IMR-90 (cell line): ENCODE measurements at regions not wholly inside any gene's neighbourhood (a gene's known extent, or its start where the extent isn't known, plus 50 kb on each side); places are given as distances from the start of the nearest gene placed in this dataset.

ENCODE experiments used
- ATAC-seq: fragments of 200-7000 bp; cut with Tn5 transposase; 2 replicates; pipeline ENCODE4 v1.9.1; 2020; ENCODE audit warnings: low read depth, mild to moderate bottlenecking, moderate library complexity
- BruUV-seq: library from RNA; stranded (reverse); fragments of 400-500 nt; replicated peaks from 2 replicates; lab custom pipeline; 2021; lab: Mats Ljungman, UMichigan
- CTCF ChIA-PET: fragments of 300-600 bp; formaldehyde crosslinking; extraction: SDS; loops from one replicate; lab custom pipeline; 2021; ENCODE audit warnings: antibody characterized with exemption; lab: Yijun Ruan, JAX
- POLR2A ChIA-PET: fragments of 300-600 bp; sonication (Branson Sonifier 250); formaldehyde crosslinking; loops from one replicate; lab custom pipeline; 2022; ENCODE audit warnings: antibody characterized with exemption; ENCODE audit not compliant: unreplicated experiment; lab: Charles Lee
- DNase-seq: peaks from one replicate; pipeline ENCODE4 v3.0.0; 2013
- H2AFZ ChIP-seq: replicated peaks from 2 replicates; pipeline ENCODE3; 2013; ENCODE audit warnings: low read length, mild to moderate bottlenecking; ENCODE audit not compliant: poor library complexity
- H2AK5ac ChIP-seq: 2 replicates; pipeline ENCODE4 v1.6.1; 2013; ENCODE audit warnings: low read depth, low read length, inconsistent platforms
- H2AK9ac ChIP-seq: replicated peaks from 2 replicates; pipeline ENCODE3; 2013; ENCODE audit warnings: mild to moderate bottlenecking, low read depth, low read length, moderate library complexity; ENCODE audit not compliant: poor library complexity
- H2BK120ac ChIP-seq: 2 replicates; pipeline ENCODE4 v1.6.1; 2013; ENCODE audit warnings: low read depth, low read length, inconsistent platforms
- H2BK15ac ChIP-seq: 3 replicates; pipeline ENCODE4 v1.6.1; 2013; ENCODE audit warnings: low read depth, low read length, inconsistent platforms
- H2BK20ac ChIP-seq: 2 replicates; pipeline ENCODE4 v1.6.1; 2013; ENCODE audit warnings: low read depth, mild to moderate bottlenecking, inconsistent platforms, low read length, moderate library complexity
- H2BK5ac ChIP-seq: 2 replicates; pipeline ENCODE4 v1.6.1; 2013; ENCODE audit warnings: mild to moderate bottlenecking, low read depth, low read length, inconsistent platforms; ENCODE audit not compliant: poor library complexity, severe bottlenecking
- H3K14ac ChIP-seq: replicated peaks from 2 replicates; pipeline ENCODE4 v1.6.1; 2013; ENCODE audit warnings: low read depth, low read length, inconsistent platforms
- H3K18ac ChIP-seq: 2 replicates; pipeline ENCODE4 v1.6.1; 2013; ENCODE audit warnings: low read depth, low read length, control low read depth
- H3K23ac ChIP-seq: 2 replicates; pipeline ENCODE4 v1.6.1; 2013; ENCODE audit warnings: low read depth, low read length, inconsistent platforms
- H3K27ac ChIP-seq: 2 replicates; pipeline ENCODE4 v1.5.1; 2013; ENCODE audit warnings: mild to moderate bottlenecking, control low read depth, low read length; ENCODE audit not compliant: insufficient read depth
- H3K27me3 ChIP-seq: 2 replicates; pipeline ENCODE4 v1.6.1; 2013; ENCODE audit warnings: low read length; ENCODE audit not compliant: control insufficient read depth, insufficient read depth
- H3K36me3 ChIP-seq: 2 replicates; pipeline ENCODE4 v1.6.1; 2013; ENCODE audit warnings: low read length, mixed read lengths; ENCODE audit not compliant: control insufficient read depth, insufficient read depth
- H3K4ac ChIP-seq: 2 replicates; pipeline ENCODE4 v1.6.1; 2013; ENCODE audit warnings: low read depth, low read length, inconsistent platforms
- H3K4me1 ChIP-seq: 2 replicates; pipeline ENCODE4 v1.6.1; 2013; ENCODE audit warnings: low read length, mixed read lengths; ENCODE audit not compliant: control insufficient read depth, insufficient read depth
- H3K4me2 ChIP-seq: 2 replicates; pipeline ENCODE4 v1.6.1; 2013; ENCODE audit warnings: low read depth, mild to moderate bottlenecking, control low read depth, low read length, moderate library complexity
- H3K4me3 ChIP-seq: 2 replicates; pipeline ENCODE4 v1.5.1; 2013; ENCODE audit warnings: low read depth, mild to moderate bottlenecking, control low read depth, low read length, moderate library complexity; ENCODE audit not compliant: insufficient read depth
- H3K56ac ChIP-seq: 2 replicates; pipeline ENCODE4 v1.6.1; 2013; ENCODE audit warnings: low read length, inconsistent platforms; ENCODE audit not compliant: insufficient read depth; ENCODE audit errors: extremely low read depth
- H3K79me1 ChIP-seq, 2 experiments: 2 replicates each; pipeline ENCODE4 v1.6.1; 2013; ENCODE audit warnings: low read length in 2 of 2, inconsistent platforms in 1 of 2, low read depth in 1 of 2
- H3K9ac ChIP-seq: 2 replicates; pipeline ENCODE4 v1.6.1; 2013; ENCODE audit warnings: low read depth, low read length, control low read depth
- H3K9me1 ChIP-seq: 2 replicates; pipeline ENCODE4 v1.6.1; 2013; ENCODE audit warnings: low read length, inconsistent platforms; ENCODE audit not compliant: insufficient read depth
- H3K9me3 ChIP-seq: 2 replicates; pipeline ENCODE4 v1.6.1; 2013; ENCODE audit warnings: low read length; ENCODE audit not compliant: control insufficient read depth, insufficient read depth
- H4K20me1 ChIP-seq: 2 replicates; pipeline ENCODE4 v1.6.1; 2013; ENCODE audit warnings: low read length, inconsistent platforms; ENCODE audit not compliant: insufficient read depth
- H4K5ac ChIP-seq: 2 replicates; pipeline ENCODE4 v1.6.1; 2013; ENCODE audit warnings: mild to moderate bottlenecking, low read depth, low read length, control low read depth
- H4K8ac ChIP-seq, 2 experiments: 2 replicates each; pipeline ENCODE4 v1.6.1; 2013; ENCODE audit warnings: low read depth in 2 of 2, low read length in 2 of 2, control low read depth in 1 of 2, inconsistent platforms in 1 of 2
- H4K91ac ChIP-seq: 2 replicates; pipeline ENCODE4 v1.6.1; 2013; ENCODE audit warnings: low read depth, low read length, inconsistent platforms; ENCODE audit not compliant: insufficient read depth
- CEBPB ChIP-seq: IDR thresholded peaks from 2 replicates; pipeline ENCODE4 v1.6.1; 2012; ENCODE audit warnings: low read depth, low read length, improper control_type of control experiment
- CHD1 ChIP-seq: IDR thresholded peaks from 2 replicates; pipeline ENCODE4 v1.6.1; 2012; ENCODE audit warnings: low read depth, low read length, improper control_type of control experiment
- MAFK ChIP-seq: IDR thresholded peaks from 2 replicates; pipeline ENCODE4 v1.6.1; 2012; ENCODE audit warnings: low read depth, low read length, improper control_type of control experiment
- MAZ ChIP-seq: IDR thresholded peaks from 2 replicates; pipeline ENCODE4 v1.6.1; 2012; ENCODE audit warnings: low read depth, mild to moderate bottlenecking, low read length, improper control_type of control experiment, moderate library complexity, borderline replicate concordance
- MXI1 ChIP-seq: IDR thresholded peaks from 2 replicates; pipeline ENCODE4 v1.6.1; 2012; ENCODE audit warnings: low read depth, mild to moderate bottlenecking, low read length, moderate library complexity, borderline replicate concordance
- POLR2A ChIP-seq: IDR thresholded peaks from 2 replicates; pipeline ENCODE4 v1.6.1; 2012; ENCODE audit warnings: mild to moderate bottlenecking, low read depth, low read length
- RCOR1 ChIP-seq: IDR thresholded peaks from 2 replicates; pipeline ENCODE4 v1.6.1; 2012; ENCODE audit warnings: mild to moderate bottlenecking, low read length, improper control_type of control experiment; ENCODE audit not compliant: insufficient replicate concordance
- SMC3 ChIP-seq: fragments of 150-350 bp; IDR thresholded peaks from 2 replicates; pipeline ENCODE4 v1.6.1; 2016; ENCODE audit warnings: low read depth, mild to moderate bottlenecking, antibody characterized with exemption, low read length, moderate library complexity
- WGBS, 2 experiments: methylation state at CpG; one replicate each; pipeline versions ENCODE4 v1.1.5 to v1.1.7; 2013; ENCODE audit warnings: missing lambda C conversion rate in 2 of 2; ENCODE audit not compliant: insufficient read length in 1 of 2; ENCODE audit errors: extremely low coverage in 2 of 2; 5-methylcytosine and 5-hydroxymethylcytosine counted together
- dilution Hi-C: fragments of 300-500 bp; cut with HindIII; formaldehyde crosslinking; loops from one replicate; pipeline ENCODE4 v1.14.3; 2018; ENCODE audit warnings: low sequenced_read_pairs; ENCODE audit not compliant: unreplicated experiment
- in situ Hi-C: fragments of 300-500 bp; cut with MboI; formaldehyde crosslinking; loops from 3 replicates; pipeline ENCODE4 v1.14.3; 2019; ENCODE audit warnings: low sequenced_read_pairs, inconsistent platforms, mixed read lengths
- intact Hi-C: fragments of 100-400 bp; cut with micrococcal nuclease; formaldehyde crosslinking; loops from 2 replicates; pipeline ENCODE4 v1.10.0; 2022
- TF ChIP-seq, protein P1 (sequence below): fragments of 150-350 bp; IDR thresholded peaks from 2 replicates; pipeline ENCODE4 v1.6.1; 2017; ENCODE audit warnings: mild to moderate bottlenecking, antibody characterized with exemption, low read length, low read depth
- TF ChIP-seq, protein P2 (sequence below): fragments of 150-350 bp; IDR thresholded peaks from 2 replicates; pipeline ENCODE4 v1.6.1; 2016; ENCODE audit warnings: low read depth, mild to moderate bottlenecking, low read length, moderate library complexity, borderline replicate concordance
- TF ChIP-seq, protein P3 (sequence below): conservative IDR thresholded peaks from 2 replicates; pipeline ENCODE4 v1.5.1; 2012; ENCODE audit warnings: mild to moderate bottlenecking, low read depth, low read length, improper control_type of control experiment

DNA sequence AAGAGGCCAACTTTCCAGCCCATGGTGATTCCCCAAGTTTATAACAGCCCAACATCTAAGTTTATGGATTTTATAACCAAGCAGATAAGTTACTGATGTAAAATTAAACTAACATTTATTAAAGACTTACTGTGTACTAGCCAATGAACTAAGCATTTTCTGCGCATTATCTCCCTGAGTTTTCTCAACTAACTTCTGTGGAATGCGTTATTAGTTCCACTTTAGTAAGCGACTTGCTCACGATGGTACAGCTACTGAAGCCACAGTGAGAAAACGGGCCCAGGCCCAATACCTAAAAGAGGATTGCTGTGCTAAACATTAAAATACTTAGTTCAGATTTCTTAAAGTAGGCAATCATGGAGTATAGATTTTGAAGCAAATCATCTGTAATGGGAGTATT is 61.0 kb downstream of the ZBTB18 start:
- in situ Hi-C loops (no loop called here), intact Hi-C loops (no loop called here), dilution Hi-C loops (no loop called here)
- ChIA-PET POLR2A (no interaction called here), CTCF (no interaction called here)
- Histone ChIP-seq H2AFZ (no peak overlapping the region), H3K9me3 (no peaks in the 10 kb centered on the region), H3K56ac (no peak overlapping the region), H2AK5ac (no peak overlapping the region; the same call in 1 of the 2 replicates), H4K5ac (no peak overlapping the region), H3K18ac (0 out of 2 replicates have a peak overlapping the region, but pooled peaks have one; percentile 30), H3K9ac (no peak overlapping the region), H3K23ac (no peak overlapping the region), H4K91ac (no peak overlapping the region), H2BK15ac (no peak overlapping the region), H3K4me3 (no peak overlapping the region), H3K4me2 (no peak overlapping the region), H2BK20ac (no peak overlapping the region; the same call in 1 of the 2 replicates), H4K8ac (no peak overlapping the region), H3K4ac (0 out of 2 replicates have a peak overlapping the region, but pooled peaks have one; percentile 2), H3K4me1 (no peaks in the 10 kb centered on the region), H3K27me3 (no peaks in the 10 kb centered on the region; the same call in 1 of the 2 replicates), H3K9me1 (no peaks in the 10 kb centered on the region), H3K79me1 (no peaks in the 10 kb centered on the region), H3K36me3 (no peaks in the 10 kb centered on the region), H2AK9ac (no peak overlapping the region), H2BK120ac (peak overlapping the region; percentile 11; the same call in 1 of the 2 replicates), H4K20me1 (no peaks in the 10 kb centered on the region), H3K14ac (no peak overlapping the region), H2BK5ac (no peak overlapping the region), H3K27ac (no peak overlapping the region)
- ATAC-seq (no peak), DNase-seq (no peak)
- BruUV-seq, result no TSS peak
- WGBS, 2 experiments, result no CpG with 5 or more reads among the region's 5 CpGs
- TF ChIP-seq MAZ (no peak), SMC3 (no peak), MXI1 (no peak), CEBPB (no peak), POLR2A (no peak), MAFK (no peak), RCOR1 (no peak), CHD1 (no peak)
- TF ChIP-seq, protein P1, sequence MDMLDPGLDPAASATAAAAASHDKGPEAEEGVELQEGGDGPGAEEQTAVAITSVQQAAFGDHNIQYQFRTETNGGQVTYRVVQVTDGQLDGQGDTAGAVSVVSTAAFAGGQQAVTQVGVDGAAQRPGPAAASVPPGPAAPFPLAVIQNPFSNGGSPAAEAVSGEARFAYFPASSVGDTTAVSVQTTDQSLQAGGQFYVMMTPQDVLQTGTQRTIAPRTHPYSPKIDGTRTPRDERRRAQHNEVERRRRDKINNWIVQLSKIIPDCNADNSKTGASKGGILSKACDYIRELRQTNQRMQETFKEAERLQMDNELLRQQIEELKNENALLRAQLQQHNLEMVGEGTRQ, result no peak
- TF ChIP-seq, protein P2, sequence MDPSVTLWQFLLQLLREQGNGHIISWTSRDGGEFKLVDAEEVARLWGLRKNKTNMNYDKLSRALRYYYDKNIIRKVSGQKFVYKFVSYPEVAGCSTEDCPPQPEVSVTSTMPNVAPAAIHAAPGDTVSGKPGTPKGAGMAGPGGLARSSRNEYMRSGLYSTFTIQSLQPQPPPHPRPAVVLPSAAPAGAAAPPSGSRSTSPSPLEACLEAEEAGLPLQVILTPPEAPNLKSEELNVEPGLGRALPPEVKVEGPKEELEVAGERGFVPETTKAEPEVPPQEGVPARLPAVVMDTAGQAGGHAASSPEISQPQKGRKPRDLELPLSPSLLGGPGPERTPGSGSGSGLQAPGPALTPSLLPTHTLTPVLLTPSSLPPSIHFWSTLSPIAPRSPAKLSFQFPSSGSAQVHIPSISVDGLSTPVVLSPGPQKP, result no peak
- TF ChIP-seq, protein P3, sequence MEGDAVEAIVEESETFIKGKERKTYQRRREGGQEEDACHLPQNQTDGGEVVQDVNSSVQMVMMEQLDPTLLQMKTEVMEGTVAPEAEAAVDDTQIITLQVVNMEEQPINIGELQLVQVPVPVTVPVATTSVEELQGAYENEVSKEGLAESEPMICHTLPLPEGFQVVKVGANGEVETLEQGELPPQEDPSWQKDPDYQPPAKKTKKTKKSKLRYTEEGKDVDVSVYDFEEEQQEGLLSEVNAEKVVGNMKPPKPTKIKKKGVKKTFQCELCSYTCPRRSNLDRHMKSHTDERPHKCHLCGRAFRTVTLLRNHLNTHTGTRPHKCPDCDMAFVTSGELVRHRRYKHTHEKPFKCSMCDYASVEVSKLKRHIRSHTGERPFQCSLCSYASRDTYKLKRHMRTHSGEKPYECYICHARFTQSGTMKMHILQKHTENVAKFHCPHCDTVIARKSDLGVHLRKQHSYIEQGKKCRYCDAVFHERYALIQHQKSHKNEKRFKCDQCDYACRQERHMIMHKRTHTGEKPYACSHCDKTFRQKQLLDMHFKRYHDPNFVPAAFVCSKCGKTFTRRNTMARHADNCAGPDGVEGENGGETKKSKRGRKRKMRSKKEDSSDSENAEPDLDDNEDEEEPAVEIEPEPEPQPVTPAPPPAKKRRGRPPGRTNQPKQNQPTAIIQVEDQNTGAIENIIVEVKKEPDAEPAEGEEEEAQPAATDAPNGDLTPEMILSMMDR, result no peak
